OCI-LY3 (cell line): ENCODE measurements at regions not wholly inside any gene's neighbourhood (a gene's known extent, or its start where the extent isn't known, plus 50 kb on each side); places are given as distances from the start of the nearest gene placed in this dataset.

Experiments used
- H2AFZ ChIP-seq: fragments of 200-600, 300-600 bp; shearing (Covaris generic); 2 replicates; pipeline ENCODE4 v1.6.0; 2014; ENCODE audit warnings: antibody characterized with exemption, low read depth, low read length
- H3K27ac ChIP-seq: fragments of 200-600, 300-600 bp; sonication (generic); 2 replicates; pipeline ENCODE4 v1.5.1; 2014; ENCODE audit warnings: mild to moderate bottlenecking, low read length, moderate library complexity, mixed read lengths
- H3K27me3 ChIP-seq: fragments of 200-600, 300-600 bp; sonication (generic); 2 replicates; pipeline ENCODE4 v1.6.1; 2014; ENCODE audit warnings: low read depth, low read length, mixed read lengths
- H3K36me3 ChIP-seq: fragments of 200-600, 300-600 bp; sonication (generic); replicated peaks from 2 replicates; pipeline ENCODE3; 2014; ENCODE audit warnings: low read depth, low read length, mixed read lengths
- H3K4me1 ChIP-seq: fragments of 300-600, 200-600 bp; sonication (generic); 2 replicates; pipeline ENCODE4 v1.6.1; 2014; ENCODE audit warnings: low read length, mixed read lengths
- H3K4me2 ChIP-seq: fragments of 200-600, 300-600 bp; sonication (generic); 2 replicates; pipeline ENCODE4 v1.6.1; 2014; ENCODE audit warnings: low read length, mixed read lengths
- H3K4me3 ChIP-seq: fragments of 300-600, 200-600 bp; sonication (generic); 2 replicates; pipeline ENCODE4 v1.5.1; 2014; ENCODE audit warnings: antibody characterized with exemption, mild to moderate bottlenecking, low read length, moderate library complexity
- H3K79me2 ChIP-seq: fragments of 300-600, 200-600 bp; shearing (Covaris generic); 2 replicates; pipeline ENCODE4 v1.6.1; 2014; ENCODE audit warnings: mild to moderate bottlenecking, low read length, mixed read lengths
- H3K9ac ChIP-seq: fragments of 300-600, 200-600 bp; shearing (Covaris generic); 2 replicates; pipeline ENCODE4 v1.6.0; 2014; ENCODE audit warnings: mild to moderate bottlenecking, low read length, moderate library complexity
- H3K9me3 ChIP-seq: fragments of 200-600, 300-600 bp; shearing (Covaris generic); 2 replicates; pipeline ENCODE4 v1.6.1; 2014; ENCODE audit warnings: low read length, mixed read lengths; ENCODE audit not compliant: insufficient read depth
- H4K20me1 ChIP-seq: fragments of 200-600, 300-600 bp; sonication (generic); 2 replicates; pipeline ENCODE4 v1.6.1; 2016; ENCODE audit warnings: low read length, mixed read lengths; ENCODE audit not compliant: insufficient read depth
- CTCF ChIP-seq: fragments of 200-600, 300-600 bp; sonication (generic); IDR thresholded peaks from 2 replicates; pipeline ENCODE4 v1.5.1; 2014; ENCODE audit warnings: antibody characterized with exemption, low read length, low read depth
- EZH2phosphoT487 ChIP-seq: fragments of 200-600 bp; shearing (Covaris generic); IDR thresholded peaks from 2 replicates; pipeline ENCODE4 v1.6.1; 2018; ENCODE audit warnings: antibody characterized with exemption, mixed run types, low read depth

- no peak overlapping the region for H2AFZ ChIP-seq
- H3K36me3 ChIP-seq, result no peaks in the 10 kb centered on the region
- no peak overlapping the region for H3K4me2 ChIP-seq
- H4K20me1 ChIP-seq, result no peaks in the 10 kb centered on the region
- no peak overlapping the region for H3K9ac ChIP-seq
- no peaks in the 10 kb centered on the region for H3K4me1 ChIP-seq
- no peaks in the 10 kb centered on the region for H3K27me3 ChIP-seq
- TF ChIP-seq EZH2phosphoT487 (no peak), CTCF (no peak)
- no peak overlapping the region for H3K4me3 ChIP-seq
- no peaks in the 10 kb centered on the region for H3K9me3 ChIP-seq
- no peaks in the 10 kb centered on the region for H3K79me2 ChIP-seq
- no peak overlapping the region for H3K27ac ChIP-seq
Observed at GRCh38 chr9:84101964-84102632, 121.5 kb downstream of the RMI1 start.

- Histone ChIP-seq H3K4me1 (no peaks in the 10 kb centered on the region), H3K36me3 (no peaks in the 10 kb centered on the region), H4K20me1 (no peaks in the 10 kb centered on the region), H2AFZ (no peak overlapping the region), H3K4me3 (no peak overlapping the region), H3K27me3 (no peaks in the 10 kb centered on the region), H3K9me3 (no peaks in the 10 kb centered on the region), H3K79me2 (no peaks in the 10 kb centered on the region), H3K27ac (no peak overlapping the region), H3K4me2 (no peak overlapping the region), H3K9ac (no peak overlapping the region)
- TF ChIP-seq EZH2phosphoT487 (no peak), CTCF (no peak)
Observed at GRCh38 chr9:84103651-84104377, 123.2 kb downstream of the RMI1 start.

- H3K27ac ChIP-seq, result no peak overlapping the region
- no peak overlapping the region for H3K9ac ChIP-seq
- H3K4me2 ChIP-seq, result no peak overlapping the region
- H3K4me1 ChIP-seq, result no peaks in the 10 kb centered on the region
- no peaks in the 10 kb centered on the region for H4K20me1 ChIP-seq
- H3K36me3 ChIP-seq, result no peaks in the 10 kb centered on the region
- H3K27me3 ChIP-seq, result no peaks in the 10 kb centered on the region
- no peaks in the 10 kb centered on the region for H3K9me3 ChIP-seq
- H2AFZ ChIP-seq, result no peak overlapping the region
- TF ChIP-seq EZH2phosphoT487, result no peak
- no peak for TF ChIP-seq CTCF
- no peak overlapping the region for H3K4me3 ChIP-seq
- H3K79me2 ChIP-seq, result no peaks in the 10 kb centered on the region
Observed at GRCh38 chr9:84107081-84107480, 126.5 kb downstream of the RMI1 start.

- Histone ChIP-seq H3K9me3 (no peaks in the 10 kb centered on the region), H3K27me3 (no peaks in the 10 kb centered on the region), H3K4me2 (no peak overlapping the region), H4K20me1 (no peaks in the 10 kb centered on the region), H3K27ac (no peak overlapping the region), H2AFZ (no peak overlapping the region), H3K4me3 (no peak overlapping the region), H3K79me2 (no peaks in the 10 kb centered on the region), H3K4me1 (no peaks in the 10 kb centered on the region), H3K36me3 (no peaks in the 10 kb centered on the region), H3K9ac (no peak overlapping the region)
- no peak for TF ChIP-seq CTCF
Observed at GRCh38 chr9:84107995-84108394, 127.4 kb downstream of the RMI1 start.
